MM.1S (cell line): ENCODE measurements at regions not wholly inside any gene's neighbourhood (a gene's known extent, or its start where the extent isn't known, plus 50 kb on each side); places are given as distances from the start of the nearest gene placed in this dataset.

ENCODE experiments used
- CTCF ChIP-seq: fragments of 300-600 bp; sonication (generic); IDR thresholded peaks from 2 replicates; pipeline ENCODE4 v1.5.1; 2016; ENCODE audit warnings: antibody characterized with exemption, low read length, mixed read lengths
- EZH2 ChIP-seq: fragments of 300-600 bp; sonication (generic); optimal IDR thresholded peaks from 2 replicates; pipeline ENCODE3; 2017; ENCODE audit warnings: low read depth, mild to moderate bottlenecking, antibody characterized with exemption, low read length, mixed read lengths
- EZH2phosphoT487 ChIP-seq: fragments of 300-600 bp; sonication (generic); IDR thresholded peaks from 2 replicates; pipeline ENCODE4 v1.6.1; 2018; ENCODE audit warnings: antibody characterized with exemption, low read length

GRCh38 chr7:88456490-88456889 is 149.8 kb upstream of the STEAP4 start:
- TF ChIP-seq CTCF (no peak), EZH2 (no peak), EZH2phosphoT487 (no peak)
